ENCODE measurements at regions not wholly inside any gene's neighbourhood (a gene's known extent, or its start where the extent isn't known, plus 50 kb on each side); places are given as distances from the start of the nearest gene placed in this dataset.

DNA sequence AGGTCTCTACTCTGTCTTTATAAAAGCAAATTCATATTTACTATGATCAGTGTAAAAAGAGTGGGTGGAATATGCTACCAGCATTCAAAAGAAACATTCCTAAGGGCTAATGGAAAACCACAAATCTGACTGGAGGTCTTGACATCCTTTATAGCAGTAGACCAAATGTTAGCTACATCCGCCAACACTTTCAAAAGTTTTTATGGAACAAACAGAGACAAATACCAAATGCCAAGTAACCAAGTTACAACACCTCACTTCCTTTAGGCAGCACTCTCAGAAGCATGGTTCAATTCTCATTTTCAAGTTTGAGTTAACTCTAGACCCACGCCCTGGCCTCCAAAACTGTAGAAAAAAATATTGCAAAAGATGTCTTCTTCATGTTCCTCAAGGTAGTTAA, 78.3 kb upstream of the SETBP1 start:
- TF ChIP-seq YY1 (IDR thresholded peaks at IDR 0.05; ENCODE audit: extremely low read depth, insufficient replicate concordance, low read depth, low read length) (no peak), POLR2A (IDR thresholded peaks at IDR 0.05; ENCODE audit: borderline replicate concordance, extremely low read depth, insufficient read depth, insufficient read length) (no peak), RAD21 (IDR thresholded peaks at IDR 0.05; ENCODE audit: low read depth) (no peak), TCF7L2 (IDR thresholded peaks at IDR 0.05; ENCODE audit: borderline replicate concordance, extremely low read depth, insufficient read depth, insufficient read length) (no peak)
- TF ChIP-seq, protein P1, sequence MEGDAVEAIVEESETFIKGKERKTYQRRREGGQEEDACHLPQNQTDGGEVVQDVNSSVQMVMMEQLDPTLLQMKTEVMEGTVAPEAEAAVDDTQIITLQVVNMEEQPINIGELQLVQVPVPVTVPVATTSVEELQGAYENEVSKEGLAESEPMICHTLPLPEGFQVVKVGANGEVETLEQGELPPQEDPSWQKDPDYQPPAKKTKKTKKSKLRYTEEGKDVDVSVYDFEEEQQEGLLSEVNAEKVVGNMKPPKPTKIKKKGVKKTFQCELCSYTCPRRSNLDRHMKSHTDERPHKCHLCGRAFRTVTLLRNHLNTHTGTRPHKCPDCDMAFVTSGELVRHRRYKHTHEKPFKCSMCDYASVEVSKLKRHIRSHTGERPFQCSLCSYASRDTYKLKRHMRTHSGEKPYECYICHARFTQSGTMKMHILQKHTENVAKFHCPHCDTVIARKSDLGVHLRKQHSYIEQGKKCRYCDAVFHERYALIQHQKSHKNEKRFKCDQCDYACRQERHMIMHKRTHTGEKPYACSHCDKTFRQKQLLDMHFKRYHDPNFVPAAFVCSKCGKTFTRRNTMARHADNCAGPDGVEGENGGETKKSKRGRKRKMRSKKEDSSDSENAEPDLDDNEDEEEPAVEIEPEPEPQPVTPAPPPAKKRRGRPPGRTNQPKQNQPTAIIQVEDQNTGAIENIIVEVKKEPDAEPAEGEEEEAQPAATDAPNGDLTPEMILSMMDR (IDR thresholded peaks at IDR 0.05 in 2 of 3, conservative IDR thresholded peaks at IDR 0.05 in 1 of 3; ENCODE audit: borderline replicate concordance in 1 of 3, insufficient read depth in 1 of 3, low read depth in 2 of 3, low read length in 2 of 3) = no peak
- TF ChIP-seq, protein P2, sequence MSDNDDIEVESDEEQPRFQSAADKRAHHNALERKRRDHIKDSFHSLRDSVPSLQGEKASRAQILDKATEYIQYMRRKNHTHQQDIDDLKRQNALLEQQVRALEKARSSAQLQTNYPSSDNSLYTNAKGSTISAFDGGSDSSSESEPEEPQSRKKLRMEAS (IDR thresholded peaks at IDR 0.05) = no peak

Data from HCT116 (cell line).